H1 (cell line): ENCODE measurements at regions not wholly inside any gene's neighbourhood (a gene's known extent, or its start where the extent isn't known, plus 50 kb on each side); places are given as distances from the start of the nearest gene placed in this dataset.

Source experiments
- POU5F1 ChIP-seq: IDR thresholded peaks from 2 replicates; pipeline ENCODE4 v1.6.1; 2011; ENCODE audit warnings: low read depth, mild to moderate bottlenecking, low read length, moderate library complexity
- SIRT6 ChIP-seq: IDR thresholded peaks from one replicate; pipeline ENCODE4 v1.7.1; 2012; ENCODE audit warnings: low read length, inconsistent platforms
- SUZ12 ChIP-seq: fragments of 200-600 bp; sonication (generic); IDR thresholded peaks from 2 replicates; pipeline ENCODE4 v1.6.1; 2012; ENCODE audit warnings: mild to moderate bottlenecking, inconsistent platforms, low read length, moderate library complexity, mixed read lengths
- USF2 ChIP-seq: IDR thresholded peaks from 2 replicates; pipeline ENCODE4 v1.6.1; 2011; ENCODE audit warnings: low read length, improper control_type of control experiment

GRCh38 chr5:4939042-4939781 lies 200.9 kb upstream of the ADAMTS16 start (continued):
- TF ChIP-seq SUZ12 (no peak), SIRT6 (no peak), POU5F1 (no peak), USF2 (no peak)
